Anterior cingulate cortex (tissue), 58 donors: ENCODE measurements at regions not wholly inside any gene's neighbourhood (a gene's known extent, or its start where the extent isn't known, plus 50 kb on each side); places are given as distances from the start of the nearest gene placed in this dataset.
"Not testable (repeated sequence)": the region's sequence is repeated elsewhere in the genome, so short reads cannot be mapped to it uniquely, and the experiment has no call there.

Source experiments
- DNase-seq, 58 donors: peaks; one replicate each; lab custom pipeline; 2025; lab: John Stamatoyannopoulos, UW

DNA sequence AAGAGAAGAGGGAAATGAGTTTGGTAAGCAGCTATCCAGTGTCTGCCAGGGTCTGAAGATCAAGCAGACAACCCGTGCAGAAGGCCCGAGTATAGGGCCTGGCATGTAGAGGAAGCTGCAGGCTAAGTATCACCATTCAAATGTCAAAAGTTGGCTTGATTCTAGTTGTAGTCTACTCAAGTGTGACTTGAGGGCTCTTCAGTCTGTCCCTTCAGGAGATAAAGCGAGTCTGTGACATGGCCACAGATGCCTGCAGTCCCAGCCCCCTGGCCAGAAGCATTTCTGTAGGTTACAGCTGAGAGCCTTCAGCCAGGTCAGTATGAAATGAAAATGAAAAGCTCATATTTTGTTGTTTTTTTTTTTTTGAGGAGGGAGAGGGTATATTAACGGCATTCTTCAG, 97.8 kb upstream of the EEPD1 start:
- no peak for DNase-seq

DNA sequence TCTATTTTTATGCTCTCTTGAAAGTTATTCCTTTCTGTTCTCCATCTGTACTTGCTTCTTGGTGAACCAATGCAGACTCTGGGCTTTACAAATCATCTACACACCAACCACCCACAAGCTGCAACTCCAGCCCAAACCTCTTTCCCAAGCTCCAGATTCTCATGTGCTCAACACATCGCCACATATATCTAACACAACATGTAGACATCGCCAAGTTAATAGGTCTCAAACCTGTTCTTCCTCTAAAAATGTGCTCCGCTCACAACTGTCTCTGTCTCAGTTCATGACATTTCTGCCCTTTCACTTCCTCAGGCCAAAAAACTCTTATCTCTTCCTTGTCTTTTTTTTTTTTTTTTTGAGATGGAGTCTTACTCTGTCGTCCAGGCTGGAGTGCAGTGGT, 95.7 kb upstream of the EEPD1 start:
- peak in 10 of 58 donors; percentile 2 to 19 (median 14) for DNase-seq

DNA sequence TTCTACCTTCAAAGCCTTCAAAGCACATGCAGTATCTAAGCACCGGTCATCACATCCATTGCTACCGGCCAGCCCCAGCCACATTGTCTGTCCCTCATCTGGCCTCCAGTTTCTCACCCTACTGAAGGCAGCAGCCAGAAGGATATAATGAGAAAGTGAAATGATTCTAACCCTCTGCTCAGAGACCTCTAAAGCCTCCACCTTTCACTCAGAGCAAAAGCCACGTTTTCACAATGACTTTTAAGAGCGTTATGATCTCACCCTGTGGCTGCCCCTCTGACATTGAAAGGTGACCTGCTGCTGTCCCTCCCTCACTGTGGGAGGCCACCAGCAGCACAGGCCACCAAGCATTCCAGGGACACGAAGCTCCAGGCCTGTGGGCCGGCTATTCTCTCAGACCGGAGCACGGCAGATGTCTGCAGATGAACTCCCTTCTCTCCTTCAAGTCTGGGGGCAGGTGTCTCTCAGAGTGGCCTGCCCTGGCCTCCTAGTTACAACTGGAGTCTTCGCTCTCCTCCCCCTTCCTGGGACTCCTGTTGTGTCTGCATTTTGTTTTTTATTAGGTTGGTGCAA, 94.9 kb upstream of the EEPD1 start:
- DNase-seq: no peak

DNA sequence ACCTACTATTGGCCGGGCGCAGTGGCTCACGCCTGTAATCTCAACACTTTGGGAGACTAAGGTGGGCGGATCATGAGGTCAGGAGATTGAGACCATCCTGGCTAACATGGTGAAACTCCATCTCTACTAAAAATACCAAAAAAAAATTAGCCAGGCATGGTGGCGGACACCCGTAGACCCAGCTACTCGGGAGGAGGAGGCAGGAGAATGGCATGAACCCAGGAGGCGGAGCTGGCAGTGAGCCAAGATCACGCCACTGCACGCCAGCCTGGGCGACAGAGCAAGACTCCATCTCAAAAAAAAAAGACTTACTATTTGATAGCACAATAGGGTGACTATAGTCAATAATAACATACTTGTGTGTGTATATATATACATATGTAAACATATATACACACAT, 92.7 kb upstream of the EEPD1 start:
- DNase-seq: not testable (repeated sequence)

DNA sequence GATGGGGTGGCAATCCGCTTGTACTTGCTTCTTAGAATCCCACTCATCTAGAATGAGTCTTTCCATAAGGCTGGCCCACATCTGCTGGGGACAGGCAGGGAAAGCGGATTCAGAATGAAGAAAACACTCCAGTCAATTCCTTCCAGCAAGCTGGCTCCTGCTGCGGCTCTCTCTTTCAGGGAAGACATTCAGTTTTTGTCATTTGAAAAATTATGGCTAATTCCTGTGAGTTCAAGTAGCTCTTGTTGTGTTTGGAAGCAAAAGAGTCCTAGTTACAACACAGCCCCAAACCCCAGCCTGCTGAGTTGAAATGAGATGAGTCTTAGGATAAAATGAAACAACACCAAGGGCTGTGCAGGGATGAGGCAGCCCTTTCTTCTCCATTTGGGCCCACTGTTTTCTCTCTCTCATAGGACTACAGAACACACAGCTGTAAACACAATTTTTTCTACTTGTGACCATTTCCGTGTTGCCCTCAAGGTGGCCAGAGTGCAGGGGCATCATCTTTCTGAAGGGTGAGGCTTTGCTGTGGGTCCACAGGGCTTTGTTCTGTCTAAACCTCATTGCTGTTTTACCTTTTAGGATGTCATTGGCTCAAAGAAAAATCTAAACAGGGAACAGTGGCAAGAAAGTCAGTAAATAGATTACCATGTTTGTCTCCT, 90.8 kb upstream of the EEPD1 start:
- no peak for DNase-seq

DNA sequence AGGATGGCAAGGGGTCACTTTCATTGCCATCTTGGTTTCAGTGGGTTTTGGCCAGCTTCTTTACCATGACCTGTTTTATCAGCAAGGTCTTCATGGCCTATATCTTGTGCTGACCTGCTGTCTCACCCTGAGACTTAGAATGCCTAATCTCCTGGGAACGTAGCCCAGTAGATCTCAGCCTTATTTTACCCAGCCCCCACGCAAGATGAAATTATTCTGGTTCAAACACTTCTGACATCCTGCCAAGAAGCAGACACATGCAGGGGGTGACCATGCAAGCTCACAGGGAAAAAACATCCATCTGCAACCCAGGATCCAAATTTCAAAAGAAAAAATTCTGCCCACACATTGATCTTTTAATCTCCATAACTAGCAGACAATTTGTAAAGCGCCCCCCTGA, 88.4 kb upstream of the EEPD1 start:
- DNase-seq: no peak

DNA sequence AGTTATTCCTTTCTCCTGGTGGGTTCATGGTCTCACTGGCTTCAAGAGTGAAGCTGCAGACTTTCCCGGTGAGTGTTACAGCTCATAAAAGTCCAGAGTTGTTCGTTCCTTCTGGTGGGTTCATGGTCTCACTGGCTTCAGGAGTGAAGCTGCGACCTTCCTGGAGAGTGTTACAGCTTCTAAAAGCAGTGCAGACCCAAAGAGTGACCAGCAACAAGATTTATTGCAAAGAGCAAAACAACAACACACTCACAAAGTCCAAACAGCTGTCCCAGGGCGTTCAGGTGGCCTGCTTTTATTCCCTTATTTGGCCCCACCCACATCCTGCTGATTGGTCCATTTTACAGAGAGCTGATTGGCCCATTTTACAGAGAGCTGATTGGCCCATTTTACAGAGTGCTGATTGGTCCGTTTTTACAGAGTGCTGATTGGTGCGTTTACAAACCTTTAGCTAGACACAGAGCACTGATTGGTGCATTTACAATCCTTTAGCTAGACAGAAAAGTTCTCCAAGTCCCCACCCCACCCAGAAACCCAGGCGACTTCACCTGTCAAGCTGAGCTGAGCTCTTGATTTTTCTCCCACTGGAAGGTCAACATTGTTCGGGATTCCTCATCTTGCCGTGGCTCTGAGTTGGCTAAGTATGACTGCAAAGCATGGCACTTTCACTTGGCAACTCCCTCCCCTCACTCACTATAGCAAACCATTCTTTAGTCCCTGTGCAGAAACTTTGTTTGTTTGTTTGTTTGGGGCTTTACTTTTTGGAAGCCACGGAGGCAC, 87.3 kb upstream of the EEPD1 start:
- not testable (repeated sequence) for DNase-seq

DNA sequence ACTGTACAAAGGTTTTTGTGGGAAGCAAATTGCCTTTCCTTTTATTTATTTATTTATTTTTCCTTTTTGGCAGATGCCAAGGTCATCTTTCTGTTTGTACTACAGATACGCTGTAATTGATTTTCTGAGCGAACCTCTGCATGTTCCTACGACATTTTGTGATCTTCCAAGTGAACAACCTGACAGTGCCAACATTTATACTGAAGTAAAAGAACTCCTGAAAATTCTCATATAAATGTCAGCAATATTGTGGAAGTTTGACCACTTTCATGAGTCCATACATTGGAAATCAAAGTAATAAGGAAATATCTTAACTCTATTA, 86.8 kb upstream of the EEPD1 start:
- DNase-seq: no peak

DNA sequence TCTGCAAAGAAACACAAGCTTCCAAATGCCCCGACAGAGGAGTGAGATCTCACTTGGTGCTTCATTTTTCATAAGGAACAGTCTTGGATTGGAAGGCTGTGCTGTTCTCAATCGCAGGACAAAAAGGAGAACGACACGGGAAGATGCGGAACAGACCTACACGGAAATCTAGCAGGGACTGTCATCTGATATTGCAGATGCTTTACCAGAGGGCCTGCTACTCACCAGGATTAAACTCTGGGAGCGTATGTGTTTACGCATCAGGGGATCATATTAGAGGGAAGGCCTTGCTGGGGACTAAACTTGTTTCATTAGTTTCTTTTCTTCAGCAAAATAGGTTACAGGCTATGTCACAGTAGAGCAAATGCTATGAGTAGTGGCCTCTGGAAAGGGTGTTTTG, 82.8 kb upstream of the EEPD1 start:
- no peak for DNase-seq

DNA sequence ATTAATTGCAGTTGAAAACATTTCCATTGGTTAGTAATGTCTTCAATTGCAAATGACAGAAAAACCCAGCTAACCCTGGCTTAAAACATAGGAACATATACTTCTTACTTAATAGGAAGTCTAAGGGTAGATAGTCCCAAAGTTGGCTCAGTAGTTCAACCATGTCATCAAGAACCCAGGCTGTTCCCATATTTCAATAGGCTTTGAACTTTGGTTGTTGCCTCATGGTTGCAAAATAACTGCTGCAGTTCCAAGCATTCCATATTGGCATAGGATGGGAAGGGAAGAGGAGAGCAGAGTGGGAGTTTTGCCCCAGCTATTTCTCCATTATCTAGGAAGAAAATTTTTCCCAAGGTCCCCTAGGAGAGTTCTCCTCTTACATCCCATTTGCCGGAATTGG, 81.4 kb upstream of the EEPD1 start:
- no peak for DNase-seq

DNA sequence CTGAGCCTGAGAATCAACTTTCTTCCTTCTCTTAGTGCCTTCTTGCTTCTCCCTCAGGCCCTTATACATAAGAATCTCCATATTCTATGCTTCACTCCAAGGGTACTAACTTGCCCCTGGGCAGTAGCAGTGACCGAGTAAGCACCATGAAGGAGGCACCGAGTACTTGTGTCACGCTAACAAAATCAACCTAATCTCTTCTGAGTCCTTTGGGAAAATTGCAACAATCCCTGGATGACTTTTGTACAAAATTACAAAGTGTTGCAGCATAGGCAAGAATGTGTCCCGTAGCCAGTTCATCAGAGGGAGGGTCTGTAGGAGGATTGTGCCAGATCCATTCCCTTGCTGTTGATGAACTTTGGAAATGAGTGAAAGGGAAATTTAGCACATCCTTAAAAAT, 80.4 kb upstream of the EEPD1 start:
- DNase-seq: no peak

DNA sequence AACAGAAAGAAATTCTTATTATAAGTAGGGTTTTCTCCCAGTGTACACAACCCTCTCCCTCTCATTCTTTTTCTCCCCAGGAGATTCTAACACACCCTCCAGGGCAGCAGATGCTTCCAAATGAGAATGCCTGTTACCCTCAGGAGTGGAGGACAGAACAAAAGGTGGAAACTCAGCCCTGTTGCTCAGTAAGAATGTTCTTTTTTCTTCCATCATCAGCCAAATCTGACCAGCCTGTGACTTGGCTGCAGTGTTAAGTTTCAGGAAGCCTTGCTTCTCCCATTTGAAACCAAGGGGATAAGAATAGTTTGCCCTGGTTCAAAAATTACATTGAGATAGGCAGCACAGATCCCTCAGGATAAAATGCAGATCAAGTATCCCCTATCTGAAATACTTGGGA, 77.5 kb upstream of the EEPD1 start:
- no peak for DNase-seq

DNA sequence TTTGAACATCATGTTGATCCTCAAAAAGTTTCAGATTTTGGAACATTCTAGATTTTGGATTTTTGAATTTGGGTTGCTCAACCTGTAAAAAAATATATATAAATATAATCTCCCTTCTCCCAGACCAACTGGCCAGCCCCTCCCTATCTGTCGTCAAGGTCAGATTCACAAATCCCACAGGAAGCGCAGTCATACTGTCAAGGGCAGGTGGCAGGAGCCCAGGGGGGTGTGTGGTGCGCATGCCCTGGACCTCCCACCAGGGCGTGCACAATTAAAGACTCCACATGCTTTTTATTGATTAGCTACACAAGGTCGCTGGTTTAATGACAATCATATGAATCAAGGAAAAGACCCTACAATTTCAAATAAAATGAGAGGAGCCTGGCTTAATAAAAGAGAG, 77.0 kb upstream of the EEPD1 start:
- no peak for DNase-seq

DNA sequence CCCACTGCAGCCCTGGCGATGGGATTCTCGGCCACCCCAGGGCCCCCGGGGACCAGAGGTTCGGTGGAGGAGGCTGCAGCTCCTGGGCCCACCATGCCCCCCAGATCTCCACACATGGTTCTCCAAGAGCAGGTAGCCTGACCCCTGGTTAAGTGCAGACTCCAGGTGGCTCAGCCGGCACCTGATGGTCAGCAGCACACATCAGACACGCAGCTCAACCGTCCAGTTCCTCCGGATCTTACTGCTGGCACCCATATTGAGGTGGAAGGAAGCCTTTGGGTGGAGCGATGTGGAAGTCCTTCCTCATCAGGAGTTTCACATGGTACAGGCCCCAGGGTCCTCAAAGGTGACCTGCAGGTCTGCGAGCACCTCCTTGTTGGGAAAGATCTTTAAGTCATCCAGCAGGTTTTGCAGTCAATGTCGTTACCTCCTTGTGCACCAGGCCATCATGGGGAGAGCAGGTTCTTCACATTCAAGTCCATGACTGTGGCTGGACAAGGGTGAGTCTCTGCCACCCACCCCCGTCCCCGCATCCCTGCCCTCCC, 74.2 kb upstream of the EEPD1 start:
- no peak for DNase-seq

DNA sequence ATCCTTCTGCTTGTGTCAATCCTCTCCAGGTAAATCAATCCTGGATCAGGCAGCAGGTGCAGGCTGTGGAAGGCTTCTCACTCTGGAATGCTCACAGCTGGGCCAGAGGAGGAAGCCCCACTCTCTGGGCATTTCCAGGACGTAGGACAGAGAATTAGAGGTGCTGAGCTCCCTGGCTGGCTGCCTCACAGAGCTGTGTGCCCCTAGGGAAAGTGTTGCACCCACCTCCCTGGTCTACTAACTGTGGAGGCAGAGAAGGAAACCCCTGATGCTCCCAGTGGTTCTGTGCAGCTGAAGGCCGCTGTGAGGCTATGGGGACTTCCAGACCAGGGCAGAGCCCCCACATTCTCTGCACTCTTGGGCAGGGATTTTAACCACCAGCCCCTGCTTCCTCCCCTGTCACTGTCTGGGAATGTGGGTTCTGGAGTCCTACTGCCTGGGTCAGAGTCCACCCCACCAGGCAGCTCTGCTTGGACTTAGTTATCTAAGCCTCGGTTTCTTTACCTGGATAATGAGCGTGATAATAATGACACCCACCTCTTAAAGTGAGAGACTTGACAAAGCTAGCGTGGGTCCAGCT, 73.5 kb upstream of the EEPD1 start:
- DNase-seq: no peak

DNA sequence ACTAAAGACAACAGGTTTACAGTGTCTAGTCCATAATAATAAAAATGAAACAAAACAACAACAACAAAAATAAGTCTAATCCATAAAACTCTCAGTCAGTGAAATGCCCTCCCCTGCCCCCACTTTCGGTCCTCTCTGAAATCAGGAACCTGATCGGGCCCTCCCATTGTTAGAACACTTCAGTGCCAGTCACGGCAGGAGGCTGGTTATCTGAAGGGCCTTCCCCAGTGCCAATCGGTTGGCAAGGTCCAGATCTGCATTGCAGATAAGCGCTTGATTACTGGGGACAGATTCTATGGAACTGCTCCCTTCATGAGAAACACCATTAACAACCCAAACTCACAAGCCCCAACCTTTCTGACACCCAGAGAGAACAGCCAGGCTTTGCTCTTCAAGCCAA, 72.2 kb upstream of the EEPD1 start:
- no peak for DNase-seq

DNA sequence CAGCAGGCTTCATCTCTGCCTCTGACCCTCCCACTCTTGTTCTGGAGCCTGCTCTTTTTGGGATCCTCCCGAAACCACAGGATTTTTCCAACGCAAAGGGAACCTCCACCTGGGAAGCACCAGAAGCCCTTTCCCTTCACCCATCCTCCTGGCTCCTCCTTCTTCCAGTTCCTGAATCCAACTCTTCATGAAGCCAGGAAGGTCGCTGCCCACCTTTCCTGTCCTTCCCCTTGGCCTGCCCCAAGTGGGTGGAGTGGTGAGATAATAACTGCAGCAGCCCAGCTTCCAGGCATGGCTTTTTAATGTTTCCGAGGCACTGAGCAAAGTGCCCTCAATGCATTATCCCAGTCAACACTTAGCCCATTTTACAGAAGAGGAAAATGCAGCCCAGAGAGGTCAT, 70.8 kb upstream of the EEPD1 start:
- DNase-seq: no peak

DNA sequence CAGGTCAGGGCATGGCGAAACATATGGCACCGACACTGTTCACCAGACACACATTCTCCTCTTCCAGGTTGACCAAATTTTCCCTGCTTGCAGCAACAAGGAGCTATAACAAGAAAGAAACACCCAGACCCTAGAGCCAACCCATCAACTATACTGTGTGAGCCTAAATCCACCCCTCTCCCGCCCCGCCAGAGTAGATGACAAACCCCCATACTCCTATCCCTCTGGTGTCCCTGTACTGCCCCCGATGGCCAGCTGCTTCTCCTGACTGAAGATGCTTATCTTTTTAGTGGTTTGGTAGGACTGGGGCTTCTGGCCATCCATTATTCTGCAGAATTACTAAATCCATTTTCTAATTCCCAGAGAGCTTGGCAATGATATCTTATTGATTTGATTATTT, 70.1 kb upstream of the EEPD1 start:
- no peak for DNase-seq

DNA sequence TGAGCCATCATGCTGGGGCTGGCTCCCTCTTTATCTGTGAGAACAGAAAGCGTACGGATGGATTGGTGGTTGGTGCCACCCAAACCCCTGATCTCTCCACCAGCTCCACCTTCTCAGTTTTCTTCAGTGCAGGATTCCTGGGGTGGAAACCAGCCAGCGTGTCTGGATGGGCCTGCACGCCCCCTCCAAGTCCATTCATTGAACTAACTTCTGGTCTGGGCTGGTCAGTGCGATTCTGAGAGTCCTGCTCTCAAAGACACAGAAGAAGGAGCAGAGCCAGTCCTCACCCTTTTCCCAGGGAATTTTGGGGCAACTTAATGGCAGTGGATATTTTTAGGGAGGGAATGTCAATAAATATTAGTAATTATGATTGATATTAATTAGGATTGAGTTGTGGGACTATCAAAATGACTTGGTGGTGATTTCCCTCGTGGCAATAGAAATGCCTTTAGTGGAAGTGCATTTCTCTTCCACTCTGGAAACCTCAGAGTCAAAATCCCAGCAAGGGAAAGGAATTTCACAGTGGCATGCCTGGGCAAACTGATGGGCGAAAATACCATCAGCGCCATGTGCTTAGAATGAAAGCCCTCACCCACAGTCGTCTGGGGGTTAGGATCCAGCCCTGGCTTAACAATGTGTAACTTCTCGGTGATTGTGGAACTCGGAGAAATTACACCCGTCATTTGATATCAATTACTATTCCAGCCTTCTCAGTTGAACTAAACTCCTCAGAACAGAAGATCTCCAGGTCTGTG, 69.3 kb upstream of the EEPD1 start:
- no peak for DNase-seq

DNA sequence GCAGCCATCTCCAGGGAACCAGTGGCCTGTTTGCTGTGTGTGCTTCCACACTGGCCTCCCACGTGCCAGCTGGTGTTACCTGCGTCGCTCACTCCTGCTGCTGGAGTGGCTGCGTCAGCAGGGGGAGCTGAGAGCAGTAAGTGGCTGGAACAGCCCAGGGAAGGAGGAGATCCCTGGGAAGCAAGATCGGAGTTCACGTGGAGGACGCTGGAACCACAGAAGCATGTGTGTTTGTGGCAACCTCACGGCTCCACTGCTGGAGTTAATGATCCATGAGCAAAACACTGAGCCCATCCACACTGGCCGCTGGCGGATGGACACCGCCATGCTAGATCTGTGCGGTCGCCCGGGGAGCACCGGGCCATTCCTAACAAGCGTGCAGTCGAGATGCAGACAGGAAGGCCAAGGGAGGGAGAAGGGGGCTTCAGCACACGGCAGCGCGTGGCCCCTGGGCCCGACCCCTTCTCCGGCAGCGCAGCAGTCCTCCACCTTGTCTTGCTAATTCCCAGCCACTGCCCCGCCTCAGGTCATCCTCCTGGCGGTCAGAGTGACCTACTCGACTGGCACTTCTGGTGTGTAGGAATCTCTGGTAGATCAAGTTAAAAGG, 68.5 kb upstream of the EEPD1 start:
- DNase-seq: peak in 11 of 58 donors; percentile 2 to 29 (median 16)
